NCI-H82 treated with DMSO at 0.1 percent for 48 hours (cell line): ENCODE measurements at regions not wholly inside any gene's neighbourhood (a gene's known extent, or its start where the extent isn't known, plus 50 kb on each side); places are given as distances from the start of the nearest gene placed in this dataset.
"Not testable (repeated sequence)": the region's sequence is repeated elsewhere in the genome, so short reads cannot be mapped to it uniquely, and the experiment has no call there.

Experiments used
- DNase-seq: peaks from one replicate; lab custom pipeline; 2025; ENCODE audit not compliant: unreplicated experiment; lab: John Stamatoyannopoulos, UW

DNA sequence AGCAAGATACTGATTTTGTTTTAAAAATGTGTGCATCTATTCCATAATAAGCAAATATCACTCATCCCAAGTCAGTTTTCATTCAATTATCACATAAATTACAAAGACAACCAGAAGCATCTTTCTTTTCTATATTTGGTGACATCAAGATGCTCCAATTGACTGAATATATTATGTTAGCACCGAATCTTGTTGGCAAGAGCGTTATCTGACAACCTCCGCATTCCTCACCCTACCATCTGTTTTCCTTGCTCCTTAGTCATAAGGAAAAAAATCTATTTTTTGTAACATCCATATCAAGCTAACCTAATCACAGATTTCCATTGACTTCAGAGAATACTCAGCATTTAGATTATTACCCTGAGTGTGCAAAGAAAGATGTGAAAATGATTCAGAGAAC is 212.2 kb upstream of the KYNU start:
- no peak for DNase-seq

DNA sequence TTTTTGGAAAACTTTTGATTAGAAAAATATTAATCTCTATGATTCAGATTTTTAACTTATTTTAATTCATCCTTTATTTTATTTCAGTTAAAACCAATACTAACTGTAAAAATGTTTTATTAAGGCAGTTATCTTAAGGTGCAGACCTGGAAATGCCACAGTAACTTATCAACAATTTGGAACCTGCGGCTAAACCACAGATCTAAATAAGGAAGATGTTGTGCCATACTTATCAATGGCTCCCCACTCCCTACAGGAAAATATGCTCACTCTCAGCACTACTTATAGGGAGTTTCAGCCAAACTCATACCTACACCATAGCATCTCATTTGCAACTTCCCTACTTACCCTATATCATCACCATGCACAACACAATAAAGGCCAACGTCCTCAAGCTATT is 226.9 kb upstream of the KYNU start:
- DNase-seq = no peak

GRCh38 chr2:142649581-142649980 is 227.9 kb upstream of the KYNU start:
- DNase-seq = no peak

- DNase-seq = no peak
These were observed 234.8 kb upstream of the KYNU start for GRCh38 chr2:142642650-142643049.

- no peak for DNase-seq
These were observed 248.3 kb upstream of the KYNU start for GRCh38 chr2:142629193-142629592.

- no peak for DNase-seq
These were observed 256.2 kb upstream of the KYNU start for GRCh38 chr2:142621287-142621686.

- no peak for DNase-seq
These were observed 260.0 kb upstream of the KYNU start for GRCh38 chr2:142617461-142617860.

DNA sequence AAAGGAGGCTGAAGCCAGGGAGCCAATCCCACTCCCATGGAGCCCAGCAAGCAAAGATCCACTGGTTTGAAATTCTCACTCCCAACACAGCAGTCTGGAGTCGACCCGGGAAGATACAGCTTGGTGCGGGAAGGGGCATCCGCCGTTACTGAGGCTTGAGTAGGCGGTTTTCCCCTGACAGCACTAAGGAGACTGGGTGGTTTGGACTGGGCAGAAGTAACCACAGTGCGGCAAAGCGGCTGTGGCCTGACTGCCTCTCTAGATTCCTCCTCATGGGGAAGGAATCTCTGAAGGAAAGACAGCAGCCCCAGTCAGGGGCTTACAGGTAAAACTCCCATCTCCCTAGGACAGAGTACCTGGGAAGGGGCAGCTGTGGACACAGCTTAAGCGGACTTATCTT is 261.6 kb upstream of the KYNU start:
- no peak for DNase-seq

DNA sequence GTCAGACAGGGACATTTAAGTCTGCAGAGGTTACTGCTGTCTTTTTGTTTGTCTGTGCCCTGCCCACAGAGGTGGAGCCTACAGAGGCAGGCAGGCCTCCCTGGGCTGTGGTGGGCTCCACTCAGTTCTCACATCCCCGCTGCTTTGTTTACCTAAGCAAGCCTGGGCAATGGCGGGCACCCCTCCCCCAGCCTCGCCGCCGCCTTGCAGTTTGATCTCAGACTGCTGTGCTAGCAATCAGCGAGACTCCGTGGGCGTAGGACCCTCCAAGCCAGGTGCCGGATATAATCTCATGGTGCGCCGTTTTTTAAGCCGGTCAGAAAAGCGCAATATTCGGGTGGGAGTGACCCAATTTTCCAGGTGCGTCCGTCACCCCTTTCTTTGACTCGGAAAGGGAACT is 264.3 kb upstream of the KYNU start:
- not testable (repeated sequence) for DNase-seq

DNA sequence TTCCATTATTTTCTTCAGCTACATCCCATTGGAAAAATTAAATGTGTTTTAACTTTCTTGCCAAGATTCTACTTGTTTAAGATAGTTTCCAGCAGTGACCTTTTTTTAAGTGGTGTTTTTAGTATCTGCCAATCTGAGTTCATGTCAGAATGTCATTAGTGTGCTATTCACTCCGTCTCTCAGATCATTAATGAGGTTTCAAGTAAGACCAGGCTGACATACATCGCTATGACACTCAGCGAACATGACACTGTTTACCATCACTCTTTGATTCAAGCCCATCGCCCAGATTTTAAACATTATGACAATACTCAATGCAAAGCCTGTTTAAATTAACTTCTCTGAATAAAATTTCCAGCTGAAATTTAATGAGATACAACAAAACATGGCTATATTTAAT is 272.0 kb upstream of the KYNU start:
- DNase-seq = no peak

- DNase-seq = no peak
These were observed 273.7 kb upstream of the KYNU start for GRCh38 chr2:142603759-142604158.

DNA sequence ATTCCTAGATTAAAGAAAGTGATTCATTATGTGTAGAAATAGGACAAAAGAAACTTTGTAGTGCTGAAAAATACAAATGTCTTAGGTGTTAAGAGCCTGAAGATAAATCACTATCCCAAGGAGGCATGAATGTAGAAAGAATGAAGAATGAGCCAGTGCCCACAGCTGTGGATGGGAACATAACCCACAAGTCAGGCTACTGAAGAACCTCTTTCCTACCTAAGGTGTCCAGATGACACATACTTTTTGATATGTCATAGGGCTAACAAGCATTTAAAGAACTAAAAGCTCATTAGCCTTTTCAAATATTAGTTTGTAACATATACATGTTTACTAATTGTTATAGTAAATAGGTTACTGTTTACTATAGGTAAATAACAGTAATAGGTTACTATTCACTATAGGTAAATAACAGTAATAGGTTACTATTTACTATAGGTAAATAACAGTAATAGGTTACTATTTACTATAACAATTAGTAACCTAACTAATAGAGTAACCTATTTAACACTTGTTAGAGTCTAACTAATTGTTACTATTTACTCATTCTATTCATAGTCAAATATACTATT is 275.0 kb upstream of the KYNU start:
- DNase-seq = no peak

- no peak for DNase-seq
These were observed 275.7 kb upstream of the KYNU start for GRCh38 chr2:142601794-142602193.

GRCh38 chr2:142599504-142599903 is 278.0 kb upstream of the KYNU start:
- no peak for DNase-seq

DNA sequence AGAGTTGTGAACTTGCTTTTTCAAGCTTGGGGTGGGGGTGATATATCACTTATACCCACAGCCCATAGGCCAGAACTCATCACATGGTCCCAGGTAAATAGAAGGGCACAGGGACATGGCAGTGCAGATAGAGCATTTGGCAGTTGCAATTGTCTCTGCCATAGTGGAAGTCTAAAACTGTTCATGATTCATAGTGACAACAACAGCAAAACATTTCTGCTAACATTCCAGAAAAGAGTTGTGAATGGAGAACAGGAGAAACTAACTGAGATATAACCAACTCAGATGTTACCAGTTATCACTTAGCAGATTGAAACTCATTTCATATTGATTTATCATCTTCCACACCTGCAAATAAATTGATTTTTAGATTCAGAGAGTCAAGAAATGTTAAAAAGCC is 278.6 kb upstream of the KYNU start:
- DNase-seq = no peak

- DNase-seq = no peak
These were observed 281.0 kb upstream of the KYNU start for GRCh38 chr2:142596334-142597088.

- no peak for DNase-seq
These were observed 282.5 kb upstream of the KYNU start for GRCh38 chr2:142594935-142595334.

DNA sequence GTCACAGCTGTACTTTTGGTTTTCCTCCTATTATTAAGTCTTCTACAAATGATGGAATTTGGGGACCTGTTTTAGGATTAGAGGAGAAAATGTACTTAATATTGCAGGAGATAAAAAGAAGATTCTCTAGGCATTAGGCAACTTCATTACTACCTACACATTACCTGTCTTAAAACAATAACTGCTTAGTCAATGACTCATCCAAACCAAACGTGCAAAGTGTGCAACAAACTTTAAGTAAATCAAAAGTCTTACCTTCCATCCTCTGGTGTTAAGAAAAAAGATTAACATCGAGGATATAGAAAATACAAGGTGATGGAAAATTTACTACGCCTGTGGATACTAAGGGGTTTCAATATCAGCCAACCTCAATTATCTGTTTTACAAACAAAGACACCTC is 285.3 kb upstream of the KYNU start:
- DNase-seq = no peak

- DNase-seq = no peak
These were observed 286.0 kb upstream of the KYNU start for GRCh38 chr2:142591420-142591819.

- DNase-seq = no peak
These were observed 289.2 kb upstream of the KYNU start for GRCh38 chr2:142588269-142588668.

- DNase-seq = no peak
These were observed 290.5 kb upstream of the KYNU start for GRCh38 chr2:142586693-142587580.

DNA sequence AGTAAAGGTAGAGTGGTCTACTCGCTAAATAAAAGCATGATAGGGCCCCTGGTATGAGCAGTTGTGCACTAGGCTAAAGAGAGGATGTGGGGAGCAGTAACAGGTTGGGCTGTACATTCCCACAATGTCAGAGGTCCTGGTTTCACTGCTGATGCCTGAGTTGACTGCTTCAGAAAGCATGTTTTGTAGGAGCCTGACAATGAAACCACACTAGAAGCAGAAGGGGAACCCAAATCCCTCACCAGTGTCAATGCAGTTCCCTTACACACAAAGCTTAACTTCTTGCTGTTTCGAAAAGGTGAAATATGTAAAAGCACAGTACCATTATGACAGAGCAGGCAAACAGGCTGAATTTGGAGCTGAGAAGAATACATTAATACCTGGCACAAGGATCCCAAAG is 291.7 kb upstream of the KYNU start:
- DNase-seq = no peak
